ENCODE measurements at regions not wholly inside any gene's neighbourhood (a gene's known extent, or its start where the extent isn't known, plus 50 kb on each side); places are given as distances from the start of the nearest gene placed in this dataset.

DNA sequence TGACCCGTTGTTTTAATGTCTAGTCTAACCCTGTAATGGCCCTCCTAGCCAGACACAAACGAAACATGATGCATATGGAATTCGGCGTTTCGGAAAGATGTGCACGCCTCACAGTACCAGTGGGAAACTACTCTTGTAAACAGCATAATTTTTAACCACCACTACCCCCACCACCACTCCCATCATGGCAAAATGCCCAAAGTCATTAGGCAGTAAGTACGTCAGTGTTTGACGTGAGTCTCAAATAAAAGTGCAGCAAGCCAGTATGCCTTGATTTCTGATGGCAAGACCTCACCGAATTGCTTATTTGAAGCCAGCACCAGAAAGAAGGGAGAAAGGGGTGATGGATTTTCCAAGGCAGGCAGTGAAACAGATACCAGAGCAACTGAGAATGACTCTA, 71.4 kb downstream of the ADRB2 start:
- CTCF ChIA-PET (ENCODE audit: partially characterized antibody), result no interaction called here
- H3K4me3 ChIP-seq (ENCODE audit: low read length in 2 of 2), result no peak overlapping the region
- no peak overlapping the region for H3K4me3 Mint-ChIP-seq
- H3K27ac ChIP-seq (ENCODE audit: low read depth, low read length), result no peak overlapping the region
- intact Hi-C loops (cut with micrococcal nuclease), result no loop called here
- no peak overlapping the region for H3K27ac Mint-ChIP-seq
- no peaks in the 10 kb centered on the region for H3K27me3 ChIP-seq (ENCODE audit: insufficient read depth, low read length)
- no peak for DNase-seq
- H3K9me3 Mint-ChIP-seq, result peaks cover 4 to 17% (median 11%) of the 10 kb centered on the region in 8 donors
- no peaks in the 10 kb centered on the region for H3K36me3 Mint-ChIP-seq
- no peaks in the 10 kb centered on the region for H3K4me1 ChIP-seq (ENCODE audit: insufficient read depth, low read length)
- H3K9me3 ChIP-seq (ENCODE audit: control insufficient read depth in 1 of 2, low read length in 2 of 2), result no peaks in the 10 kb centered on the region
- POLR2A ChIA-PET (ENCODE audit: partially characterized antibody), result no interaction called here
- no peaks in the 10 kb centered on the region for H3K36me3 ChIP-seq (ENCODE audit: insufficient read depth, low read length)
- peaks cover 0 to 6% of the 10 kb centered on the region in 2 donors for H3K27me3 Mint-ChIP-seq
- no peaks in the 10 kb centered on the region for H3K4me1 Mint-ChIP-seq

- Histone ChIP-seq H3K4me3 (ENCODE audit: low read length in 2 of 2) (no peak overlapping the region), H3K4me1 (ENCODE audit: insufficient read depth, low read length) (no peaks in the 10 kb centered on the region), H3K36me3 (ENCODE audit: insufficient read depth, low read length) (no peaks in the 10 kb centered on the region), H3K9me3 (ENCODE audit: control insufficient read depth in 1 of 2, low read length in 2 of 2) (no peaks in the 10 kb centered on the region), H3K27me3 (ENCODE audit: insufficient read depth, low read length) (no peaks in the 10 kb centered on the region), H3K27ac (ENCODE audit: low read depth, low read length) (no peak overlapping the region)
- intact Hi-C loops (cut with micrococcal nuclease), result no loop called here
- H3K36me3 Mint-ChIP-seq, result no peaks in the 10 kb centered on the region
- peaks cover 0 to 6% of the 10 kb centered on the region in 2 donors for H3K27me3 Mint-ChIP-seq
- no peak overlapping the region for H3K27ac Mint-ChIP-seq
- no peak overlapping the region for H3K4me3 Mint-ChIP-seq
- peaks cover 3 to 15% (median 9%) of the 10 kb centered on the region in 8 donors for H3K9me3 Mint-ChIP-seq
- no peak for DNase-seq
- CTCF ChIA-PET (ENCODE audit: partially characterized antibody), result no interaction called here
- H3K4me1 Mint-ChIP-seq, result no peaks in the 10 kb centered on the region
- POLR2A ChIA-PET (ENCODE audit: partially characterized antibody), result no interaction called here
Observed at GRCh38 chr5:148898413-148899075, 72.1 kb downstream of the ADRB2 start.

GRCh38 chr5:148899993-148900392, 73.6 kb downstream of the ADRB2 start:
- POLR2A ChIA-PET (ENCODE audit: partially characterized antibody), result no interaction called here
- CTCF ChIA-PET (ENCODE audit: partially characterized antibody), result interaction anchor here (0.8 to 1.4 kb wide), 2 partner anchors 14 to 169 kb away, joined by 3 to 4 read pairs; no protein-coding TSS in a partner anchor
- Mint-ChIP-seq H3K4me1 (no peaks in the 10 kb centered on the region), H3K27me3 (peaks cover 0 to under 1% of the 10 kb centered on the region in 2 donors), H3K27ac (no peak overlapping the region), H3K36me3 (no peaks in the 10 kb centered on the region), H3K4me3 (no peak overlapping the region), H3K9me3 (peaks cover 0 to 3% (median under 1%) of the 10 kb centered on the region in 8 donors)
- Histone ChIP-seq H3K9me3 (ENCODE audit: control insufficient read depth in 1 of 2, low read length in 2 of 2) (no peaks in the 10 kb centered on the region), H3K27ac (ENCODE audit: low read depth, low read length) (no peak overlapping the region), H3K4me3 (ENCODE audit: low read length in 2 of 2) (no peak overlapping the region), H3K36me3 (ENCODE audit: insufficient read depth, low read length) (no peaks in the 10 kb centered on the region), H3K4me1 (ENCODE audit: insufficient read depth, low read length) (no peaks in the 10 kb centered on the region), H3K27me3 (ENCODE audit: insufficient read depth, low read length) (no peaks in the 10 kb centered on the region)
- intact Hi-C loops (cut with micrococcal nuclease), result no loop called here
- DNase-seq, result no peak

DNA sequence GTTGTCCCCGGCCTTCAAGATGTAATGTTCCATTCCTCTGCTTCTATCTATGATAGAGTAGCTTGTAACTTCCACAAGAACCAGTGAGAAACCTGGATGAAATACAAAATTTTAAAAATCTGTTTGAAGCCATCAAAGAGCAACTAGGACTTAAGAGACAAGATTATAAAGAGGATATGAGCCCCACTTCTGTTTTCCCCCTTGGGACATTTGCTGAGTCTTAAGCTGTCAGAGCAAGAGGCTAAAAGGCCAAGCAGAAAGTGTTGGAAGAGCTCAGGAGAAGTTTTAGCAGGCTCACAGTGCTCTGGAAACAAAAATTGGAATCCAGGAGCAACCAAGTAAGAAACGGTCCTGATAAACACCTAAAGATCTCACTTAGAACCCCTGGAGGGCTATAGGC, 76.1 kb downstream of the ADRB2 start:
- no peaks in the 10 kb centered on the region for H3K4me1 ChIP-seq (ENCODE audit: insufficient read depth, low read length)
- no peaks in the 10 kb centered on the region for H3K36me3 ChIP-seq (ENCODE audit: insufficient read depth, low read length)
- Mint-ChIP-seq H3K4me1 (peaks cover 0 to 6% (median 2%) of the 10 kb centered on the region in 4 donors), H3K9me3 (no peaks in the 10 kb centered on the region), H3K4me3 (no peak overlapping the region), H3K27me3 (no peaks in the 10 kb centered on the region), H3K36me3 (no peaks in the 10 kb centered on the region), H3K27ac (no peak overlapping the region)
- DNase-seq, result no peak
- H3K9me3 ChIP-seq (ENCODE audit: control insufficient read depth in 1 of 2, low read length in 2 of 2), result no peaks in the 10 kb centered on the region
- no peaks in the 10 kb centered on the region for H3K27me3 ChIP-seq (ENCODE audit: insufficient read depth, low read length)
- no peak overlapping the region for H3K27ac ChIP-seq (ENCODE audit: low read depth, low read length)
- POLR2A ChIA-PET (ENCODE audit: partially characterized antibody), result no interaction called here
- CTCF ChIA-PET (ENCODE audit: partially characterized antibody), result no interaction called here
- intact Hi-C loops (cut with micrococcal nuclease), result no loop called here
- H3K4me3 ChIP-seq (ENCODE audit: low read length in 2 of 2), result no peak overlapping the region

DNA sequence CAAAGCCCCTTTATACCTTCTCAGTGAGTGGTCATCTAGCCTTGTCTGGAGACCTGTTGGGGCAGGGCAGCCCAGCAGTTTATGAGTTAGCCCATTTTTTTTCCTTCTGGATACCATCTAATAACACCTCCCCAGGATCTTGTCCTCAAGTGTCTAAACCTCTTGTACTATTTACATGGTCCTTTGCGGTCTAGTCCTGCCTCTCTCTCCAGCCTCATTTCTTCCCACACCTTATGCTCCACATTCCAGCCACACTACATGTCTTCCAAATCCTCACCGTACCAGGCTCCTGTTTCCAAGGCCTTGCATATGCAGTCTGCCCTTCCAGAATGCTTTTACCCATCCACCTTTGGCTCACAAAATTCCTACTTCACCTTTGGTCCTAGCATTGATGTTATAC, 77.2 kb downstream of the ADRB2 start:
- Histone ChIP-seq H3K36me3 (ENCODE audit: insufficient read depth, low read length) (no peaks in the 10 kb centered on the region), H3K27me3 (ENCODE audit: insufficient read depth, low read length) (no peaks in the 10 kb centered on the region), H3K9me3 (ENCODE audit: control insufficient read depth in 1 of 2, low read length in 2 of 2) (no peaks in the 10 kb centered on the region), H3K27ac (ENCODE audit: low read depth, low read length) (no peak overlapping the region), H3K4me1 (ENCODE audit: insufficient read depth, low read length) (no peaks in the 10 kb centered on the region), H3K4me3 (ENCODE audit: low read length in 2 of 2) (no peak overlapping the region)
- no peak overlapping the region for H3K4me3 Mint-ChIP-seq
- ChIA-PET CTCF (ENCODE audit: partially characterized antibody) (no interaction called here), POLR2A (ENCODE audit: partially characterized antibody) (no interaction called here)
- DNase-seq, result no peak
- no peaks in the 10 kb centered on the region for H3K36me3 Mint-ChIP-seq
- H3K9me3 Mint-ChIP-seq, result no peaks in the 10 kb centered on the region
- peaks cover 0 to 6% (median 2%) of the 10 kb centered on the region in 4 donors for H3K4me1 Mint-ChIP-seq
- H3K27me3 Mint-ChIP-seq, result no peaks in the 10 kb centered on the region
- intact Hi-C loops (cut with micrococcal nuclease), result no loop called here
- peak overlapping the region in 2 of 7 donors; percentile 3 to 55 for H3K27ac Mint-ChIP-seq

- DNase-seq, result no peak
- H3K9me3 Mint-ChIP-seq, result no peaks in the 10 kb centered on the region
- H3K36me3 Mint-ChIP-seq, result no peaks in the 10 kb centered on the region
- ChIA-PET POLR2A (ENCODE audit: partially characterized antibody) (no interaction called here), CTCF (ENCODE audit: partially characterized antibody) (interaction anchor here (0.6 to 1.1 kb wide), 2 partner anchors 9 to 442 kb away, joined by 3 read pairs; no protein-coding TSS in a partner anchor)
- H3K27me3 Mint-ChIP-seq, result no peaks in the 10 kb centered on the region
- no peak overlapping the region for H3K4me3 Mint-ChIP-seq
- no peaks in the 10 kb centered on the region for H3K9me3 ChIP-seq (ENCODE audit: control insufficient read depth in 1 of 2, low read length in 2 of 2)
- intact Hi-C loops (cut with micrococcal nuclease), result no loop called here
- no peak overlapping the region for H3K27ac ChIP-seq (ENCODE audit: low read depth, low read length)
- no peaks in the 10 kb centered on the region for H3K4me1 ChIP-seq (ENCODE audit: insufficient read depth, low read length)
- no peaks in the 10 kb centered on the region for H3K36me3 ChIP-seq (ENCODE audit: insufficient read depth, low read length)
- no peak overlapping the region for H3K4me3 ChIP-seq (ENCODE audit: low read length in 2 of 2)
- peaks cover 0 to 11% (median 5%) of the 10 kb centered on the region in 4 donors for H3K4me1 Mint-ChIP-seq
- H3K27me3 ChIP-seq (ENCODE audit: insufficient read depth, low read length), result no peaks in the 10 kb centered on the region
- H3K27ac Mint-ChIP-seq, result no peak overlapping the region
Observed at GRCh38 chr5:148904440-148904839, 78.0 kb downstream of the ADRB2 start.

DNA sequence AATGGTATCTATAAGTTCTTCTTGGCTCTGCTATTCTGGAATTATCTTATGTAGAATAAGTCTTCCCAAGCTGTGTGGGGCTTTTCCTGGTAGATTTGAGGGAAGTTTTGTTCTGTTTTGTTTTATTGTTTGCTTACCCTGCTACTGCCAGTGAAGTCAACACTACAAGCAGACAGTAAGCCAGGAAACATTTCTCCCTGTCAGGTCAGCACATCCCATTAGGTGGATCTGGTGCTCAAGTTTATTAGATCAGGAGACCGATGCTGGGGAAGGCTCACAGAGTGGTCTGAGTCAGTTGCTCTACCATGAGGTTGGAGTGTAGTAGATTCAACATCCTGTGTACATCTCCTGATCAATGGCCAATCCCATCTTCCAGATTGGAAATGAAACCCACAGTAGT, 79.1 kb downstream of the ADRB2 start:
- Histone ChIP-seq H3K27ac (ENCODE audit: low read depth, low read length) (no peak overlapping the region), H3K27me3 (ENCODE audit: insufficient read depth, low read length) (no peaks in the 10 kb centered on the region), H3K4me1 (ENCODE audit: insufficient read depth, low read length) (peaks cover 6% of the 10 kb centered on the region), H3K9me3 (ENCODE audit: control insufficient read depth in 1 of 2, low read length in 2 of 2) (no peaks in the 10 kb centered on the region), H3K4me3 (ENCODE audit: low read length in 2 of 2) (no peak overlapping the region), H3K36me3 (ENCODE audit: insufficient read depth, low read length) (no peaks in the 10 kb centered on the region)
- ChIA-PET POLR2A (ENCODE audit: partially characterized antibody) (no interaction called here), CTCF (ENCODE audit: partially characterized antibody) (interaction anchor here (1.1 kb wide), 1 partner anchor 8 kb away, joined by 3 read pairs; no protein-coding TSS in a partner anchor)
- H3K4me1 Mint-ChIP-seq, result peaks cover 5 to 17% (median 14%) of the 10 kb centered on the region in 4 donors
- intact Hi-C loops (cut with micrococcal nuclease), result no loop called here
- no peaks in the 10 kb centered on the region for H3K36me3 Mint-ChIP-seq
- no peaks in the 10 kb centered on the region for H3K9me3 Mint-ChIP-seq
- no peak overlapping the region for H3K4me3 Mint-ChIP-seq
- no peak overlapping the region for H3K27ac Mint-ChIP-seq
- no peak for DNase-seq
- no peaks in the 10 kb centered on the region for H3K27me3 Mint-ChIP-seq
